NCI-H1105 (cell line): ENCODE measurements at regions not wholly inside any gene's neighbourhood (a gene's known extent, or its start where the extent isn't known, plus 50 kb on each side); places are given as distances from the start of the nearest gene placed in this dataset.

ENCODE experiments used
- DNase-seq: peaks from one replicate; lab custom pipeline; 2025; lab: John Stamatoyannopoulos, UW

DNA sequence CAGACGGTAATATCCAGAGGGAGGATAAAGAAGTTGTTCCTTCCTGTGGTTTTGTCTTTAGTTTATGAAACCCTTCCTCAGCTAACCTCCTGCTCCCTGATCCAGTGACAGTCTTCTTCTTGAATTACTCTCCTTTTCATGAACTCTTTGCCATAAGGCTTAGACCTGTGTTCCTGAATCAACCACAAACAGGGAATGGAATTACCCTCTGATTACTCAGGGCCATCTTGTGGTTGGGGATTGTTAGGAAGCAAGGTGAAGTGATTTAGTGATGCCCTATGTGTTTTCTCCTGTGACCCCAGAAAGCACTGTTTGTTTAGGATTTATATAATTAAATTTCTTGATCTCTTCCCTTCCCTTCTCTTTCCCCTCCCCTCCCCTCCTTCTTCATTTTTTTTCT is 409.1 kb downstream of the TAF11L14 start:
- DNase-seq = no peak

DNA sequence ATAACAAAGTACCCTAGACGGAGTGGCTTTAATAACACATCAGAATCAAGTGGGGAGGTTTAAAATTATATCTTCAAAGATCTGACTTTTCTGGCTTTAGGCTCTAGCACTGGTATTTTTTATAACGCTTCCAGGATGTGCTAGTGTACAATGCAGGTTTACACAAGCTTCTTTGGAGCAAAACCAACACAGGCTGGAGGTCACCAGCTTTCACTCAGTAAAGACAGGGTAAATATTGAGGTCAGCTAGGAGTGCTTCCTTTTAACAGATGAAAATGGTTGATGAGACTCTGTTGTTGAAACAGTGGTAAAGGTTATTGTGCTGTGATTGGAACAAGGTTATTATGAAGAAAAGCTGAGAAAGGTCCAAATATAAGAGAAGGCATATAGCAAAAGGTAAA is 414.2 kb downstream of the TAF11L14 start:
- no peak for DNase-seq

- no peak for DNase-seq
Measured at GRCh38 chr5:18050345-18050744, 416.1 kb downstream of the TAF11L14 start.

DNA sequence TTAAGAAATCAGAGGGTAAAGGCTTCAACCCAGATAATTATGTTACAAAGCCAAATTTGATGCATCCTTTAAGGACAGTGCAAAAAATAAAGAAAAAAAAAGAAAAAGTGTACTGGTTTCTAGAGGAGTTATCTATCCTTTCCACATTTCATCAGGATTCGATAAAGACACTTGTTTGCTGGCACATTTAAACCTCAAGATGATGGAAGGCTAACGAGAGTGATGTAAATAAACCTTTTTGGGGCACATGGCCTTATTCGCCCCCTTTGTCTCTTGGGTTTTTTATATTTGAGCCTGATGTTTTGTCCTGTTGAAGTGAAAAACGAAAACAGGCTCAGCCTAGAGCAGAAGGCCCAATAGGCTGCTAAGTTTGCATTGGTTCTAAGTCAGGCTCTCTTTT is 416.5 kb downstream of the TAF11L14 start:
- no peak for DNase-seq

- no peak for DNase-seq
Measured at GRCh38 chr5:18051953-18052352, 417.7 kb downstream of the TAF11L14 start.

DNA sequence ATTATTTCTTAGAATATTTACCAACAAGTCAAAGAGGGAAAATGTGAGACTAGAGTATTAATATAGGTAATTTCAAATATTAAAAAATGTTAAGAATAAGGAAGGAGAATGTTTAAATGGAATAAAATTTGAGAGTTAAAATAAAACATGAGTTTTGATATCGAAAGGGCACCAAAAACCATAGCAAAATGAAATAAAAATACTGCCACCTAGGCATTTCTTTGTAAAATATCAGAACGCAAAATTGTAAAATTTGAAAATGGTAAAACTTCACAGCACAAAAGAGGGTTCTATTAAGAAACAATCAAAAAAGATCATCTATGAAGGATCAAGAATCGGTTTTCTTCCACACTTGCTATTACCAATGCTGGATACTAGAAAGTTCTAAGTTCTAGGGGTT is 418.3 kb downstream of the TAF11L14 start:
- no peak for DNase-seq

- no peak for DNase-seq
Measured at GRCh38 chr5:18057725-18058124, 423.5 kb downstream of the TAF11L14 start.

DNA sequence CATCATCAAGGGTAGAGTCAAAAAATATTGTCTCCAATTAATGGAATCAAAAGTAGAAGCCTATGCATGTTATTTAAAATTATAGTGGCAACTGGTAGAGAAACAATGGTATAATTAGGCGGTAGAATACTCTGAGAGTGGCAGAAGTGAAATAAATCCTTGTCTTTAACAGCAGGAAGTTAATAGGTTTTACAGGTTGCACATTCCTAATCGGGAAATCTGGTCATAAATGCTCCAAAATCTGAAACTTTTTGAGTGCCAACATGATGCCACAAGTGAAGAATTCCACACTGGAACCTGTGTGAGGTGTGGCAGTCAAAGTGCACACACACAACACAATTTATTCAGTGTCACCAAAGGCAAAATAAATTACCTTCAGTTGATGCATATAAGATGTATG is 433.4 kb downstream of the TAF11L14 start:
- DNase-seq = no peak

DNA sequence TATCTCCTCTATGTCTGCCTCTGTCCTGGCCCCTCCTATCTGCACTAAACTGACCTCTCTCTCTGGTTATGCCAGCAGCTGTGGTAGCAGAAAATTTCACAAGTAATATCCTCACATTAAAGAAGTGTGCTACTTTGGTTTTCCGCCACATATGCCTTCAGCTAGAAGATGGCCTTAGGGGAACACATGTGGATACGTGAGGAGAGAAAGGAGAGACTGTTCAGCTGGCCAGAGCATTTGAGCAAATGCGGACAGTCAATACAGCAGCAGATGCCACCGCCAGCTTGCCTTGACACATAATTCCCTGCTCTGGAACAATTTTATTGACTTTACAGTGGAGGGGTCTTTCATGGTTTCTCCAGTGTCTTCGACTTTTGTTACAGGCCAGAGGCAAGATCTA is 434.6 kb downstream of the TAF11L14 start:
- DNase-seq = no peak

GRCh38 chr5:18069790-18070189 is 435.5 kb downstream of the TAF11L14 start:
- no peak for DNase-seq

DNA sequence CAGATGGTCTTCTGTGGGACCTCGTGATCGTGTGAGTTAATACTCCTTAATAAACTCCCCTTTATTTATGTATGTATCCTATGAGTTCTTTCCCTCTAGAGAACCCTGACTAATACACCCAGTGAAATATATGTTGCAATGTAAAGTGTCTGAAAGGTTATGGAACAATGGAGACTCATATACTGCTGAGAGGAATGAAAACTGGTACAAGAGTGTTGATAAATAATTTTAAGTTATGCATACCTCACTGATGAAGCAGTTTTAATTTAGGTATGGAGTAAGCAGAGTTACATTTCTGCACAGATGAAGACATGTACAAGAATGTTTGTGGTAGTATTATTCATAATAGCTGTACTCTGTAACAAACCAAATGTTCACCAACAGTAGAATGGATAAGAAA is 438.3 kb downstream of the TAF11L14 start:
- DNase-seq = no peak

GRCh38 chr5:18074961-18075360 is 440.7 kb downstream of the TAF11L14 start:
- no peak for DNase-seq

DNA sequence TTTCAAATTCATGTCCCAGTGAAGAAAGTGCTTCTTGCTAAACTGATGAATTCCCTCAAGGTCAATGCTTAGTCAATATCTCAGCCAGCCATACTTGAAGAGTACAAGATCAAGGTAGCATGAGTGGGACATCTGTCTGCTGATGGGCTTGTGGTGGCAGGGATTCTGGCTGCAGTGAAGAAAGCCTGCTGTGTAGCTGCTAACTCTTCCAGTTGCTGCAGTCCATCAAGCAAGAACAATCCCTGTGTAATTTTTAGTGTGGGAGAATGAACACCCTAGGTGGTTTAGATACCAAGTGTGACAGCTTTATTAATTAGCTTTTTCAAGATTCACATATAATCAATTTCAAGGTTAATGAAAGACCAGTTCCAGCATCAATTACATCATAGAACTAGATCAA is 443.9 kb downstream of the TAF11L14 start:
- DNase-seq = no peak

GRCh38 chr5:18079831-18080230 is 445.6 kb downstream of the TAF11L14 start:
- no peak for DNase-seq

DNA sequence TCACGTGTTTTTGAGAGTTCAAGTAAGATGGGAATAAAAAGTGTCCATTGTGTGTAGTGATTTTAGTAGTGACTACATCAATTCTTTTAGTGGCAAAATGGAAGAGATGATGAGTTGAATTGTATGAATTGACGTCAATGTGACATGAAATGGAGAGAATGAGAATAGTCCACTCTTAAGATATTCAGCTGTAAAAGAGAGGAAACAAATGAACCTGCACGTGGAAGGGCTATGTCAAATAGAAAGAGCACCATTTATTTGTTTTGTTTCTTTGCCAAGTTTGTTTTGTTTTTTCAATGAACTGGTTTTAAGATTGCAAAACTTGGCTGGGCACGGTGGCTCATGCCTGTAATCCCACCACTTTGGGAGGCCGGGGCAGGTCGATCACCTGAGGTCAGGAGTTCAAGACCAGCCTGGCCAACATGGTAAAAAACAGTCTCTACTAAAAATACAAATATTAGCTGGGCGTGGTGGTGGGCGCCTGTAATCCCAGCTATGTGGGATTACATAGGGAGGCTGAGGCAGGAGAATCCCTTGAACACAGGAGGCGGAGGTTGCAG is 453.8 kb downstream of the TAF11L14 start:
- no peak for DNase-seq

- no peak for DNase-seq
Measured at GRCh38 chr5:18090177-18090576, 455.9 kb downstream of the TAF11L14 start.

DNA sequence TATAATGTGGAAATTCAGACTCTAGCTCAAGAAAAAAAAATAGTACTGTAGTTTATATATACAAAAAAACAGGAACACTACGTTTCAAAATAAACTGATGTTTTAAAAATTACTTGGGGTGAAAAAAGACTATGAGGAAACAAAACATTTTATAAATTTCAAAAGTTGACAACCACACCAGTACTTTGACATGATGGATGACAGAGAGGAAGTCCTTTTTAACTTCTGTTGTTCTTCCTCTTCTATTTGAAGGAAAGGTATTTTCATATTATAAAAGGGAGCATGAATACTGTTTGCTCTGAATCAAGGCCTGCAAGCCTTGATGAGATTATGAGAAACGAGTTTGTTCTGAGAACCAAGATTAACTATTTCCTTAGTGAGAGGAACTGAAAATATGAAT is 456.9 kb downstream of the TAF11L14 start:
- DNase-seq = no peak

GRCh38 chr5:18091758-18092157 is 457.5 kb downstream of the TAF11L14 start:
- no peak for DNase-seq

- no peak for DNase-seq
Measured at GRCh38 chr5:18095061-18095460, 460.8 kb downstream of the TAF11L14 start.

DNA sequence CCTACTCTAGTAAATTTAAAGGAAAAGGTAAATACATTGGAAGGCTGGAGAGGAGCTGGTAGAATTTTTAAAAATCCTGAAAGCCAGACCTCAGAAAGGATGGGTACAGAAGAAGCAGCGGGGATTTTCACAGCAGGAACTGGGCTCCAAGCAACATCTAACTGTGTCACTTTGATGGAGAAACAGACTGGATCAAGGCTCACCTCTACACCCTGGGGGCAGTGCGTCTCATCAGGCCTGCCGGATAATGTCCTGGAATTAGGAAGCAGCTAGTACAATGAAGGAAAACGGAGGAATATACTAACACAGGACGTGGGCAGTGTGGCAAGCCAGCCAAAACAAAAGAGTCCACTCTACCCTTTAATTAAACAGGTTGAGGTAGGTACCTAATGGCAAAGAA is 463.6 kb downstream of the TAF11L14 start:
- DNase-seq = no peak

DNA sequence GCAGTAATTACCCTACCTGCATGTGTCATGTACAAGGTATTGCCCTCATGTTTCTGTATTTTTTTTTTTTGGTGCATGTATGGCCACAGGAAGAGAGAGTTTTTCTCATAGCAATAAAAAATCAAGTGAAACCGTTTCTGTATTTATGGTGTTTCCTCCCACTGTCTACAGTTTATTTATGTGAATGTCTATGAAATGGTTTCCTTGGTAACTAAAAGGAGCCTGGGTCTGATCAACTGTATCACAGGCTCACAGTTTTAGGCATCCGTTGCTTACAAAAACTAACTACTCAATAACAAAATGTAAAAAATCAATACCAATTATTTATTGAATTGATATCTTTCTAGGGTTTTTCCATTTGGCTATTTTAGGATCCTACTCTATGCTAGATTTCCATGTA is 464.4 kb downstream of the TAF11L14 start:
- DNase-seq = no peak

GRCh38 chr5:18099261-18099660 is 465.0 kb downstream of the TAF11L14 start:
- DNase-seq = no peak

DNA sequence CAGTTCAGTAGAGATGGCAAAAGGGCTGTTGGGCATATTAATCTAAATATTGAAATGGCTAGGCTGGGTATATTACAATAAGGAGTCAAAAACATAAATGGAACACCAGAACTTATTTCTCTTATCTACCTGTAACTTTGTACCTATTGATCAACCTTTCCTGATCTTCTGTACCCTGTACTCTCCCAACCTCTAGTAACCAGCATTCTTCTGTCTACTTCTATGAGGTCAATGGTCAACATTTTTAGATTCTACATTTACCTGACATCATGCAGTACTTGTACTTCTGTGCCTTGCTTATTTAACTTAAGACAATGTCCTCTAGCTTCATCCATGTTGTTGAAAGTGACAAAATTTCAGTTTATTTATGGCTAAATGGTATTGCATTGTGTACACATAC is 467.3 kb downstream of the TAF11L14 start:
- no peak for DNase-seq

- no peak for DNase-seq
Measured at GRCh38 chr5:18102733-18103132, 468.5 kb downstream of the TAF11L14 start.

DNA sequence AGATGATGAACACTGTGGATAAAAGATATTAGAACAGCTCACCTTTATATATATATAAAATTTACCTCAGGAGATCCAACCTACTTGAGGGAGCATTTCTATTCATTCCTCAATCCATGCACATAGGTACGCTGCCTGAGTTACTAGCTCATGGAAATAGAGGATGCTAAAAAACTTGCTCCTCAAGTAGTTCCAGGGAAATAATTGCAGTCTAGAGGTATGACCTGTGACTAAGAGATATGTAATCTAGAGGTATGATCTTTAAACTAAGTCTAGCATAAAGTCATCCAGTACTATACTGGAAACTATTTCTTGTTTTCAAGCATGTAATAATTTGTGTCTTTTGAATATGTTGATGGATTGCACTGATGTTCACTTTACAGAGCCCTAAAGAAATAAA is 471.2 kb downstream of the TAF11L14 start:
- no peak for DNase-seq
